ENCODE measurements at regions not wholly inside any gene's neighbourhood (a gene's known extent, or its start where the extent isn't known, plus 50 kb on each side); places are given as distances from the start of the nearest gene placed in this dataset.

DNA sequence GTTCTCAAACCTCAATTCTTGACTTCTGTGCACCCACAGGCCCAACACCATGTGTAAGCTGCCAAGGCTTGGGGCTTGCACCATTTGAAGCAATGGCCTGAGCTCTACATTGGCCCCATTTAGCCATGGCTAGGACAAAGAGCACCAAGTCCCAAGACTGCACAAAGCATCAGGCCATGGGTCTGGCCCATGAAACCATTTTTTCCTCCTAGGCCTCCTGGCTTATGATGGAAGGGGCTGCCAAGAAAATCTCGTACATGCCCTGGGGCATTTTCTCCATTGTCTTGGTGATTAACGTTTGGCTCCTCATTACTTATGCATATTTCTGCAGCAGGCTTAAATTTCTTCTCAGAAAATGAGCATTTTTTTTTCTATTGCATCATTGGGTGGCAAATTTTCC is 1128.7 kb upstream of the ADGRB3 start:
- Histone ChIP-seq H2AK5ac (ENCODE audit: low read depth, low read length) (no peak overlapping the region), H3K27me3 (replicated peaks in 1 of 4; ENCODE audit: control insufficient read depth in 3 of 4, extremely low read depth in 1 of 4, insufficient read depth in 3 of 4, low read length in 3 of 4) (no peaks in the 10 kb centered on the region), H3K9ac (replicated peaks in 1 of 4; ENCODE audit: extremely low read depth in 1 of 4, low read depth in 3 of 4, low read length in 3 of 4) (no peak overlapping the region), H4K20me1 (replicated peaks in 1 of 2; ENCODE audit: control insufficient read depth in 1 of 2, insufficient read depth in 2 of 2, low read length in 2 of 2) (no peaks in the 10 kb centered on the region), H3K4ac (replicated peaks; ENCODE audit: insufficient read length, low read depth, low read length) (no peak overlapping the region), H2BK120ac (replicated peaks; ENCODE audit: low read depth, low read length) (no peak overlapping the region), H3K79me1 (ENCODE audit: low read depth, low read length) (no peaks in the 10 kb centered on the region), H2BK5ac (ENCODE audit: low read depth, low read length) (no peak overlapping the region), H3K56ac (replicated peaks; ENCODE audit: insufficient read length, low read depth, low read length) (no peak overlapping the region), H2BK12ac (ENCODE audit: low read depth, low read length) (no peak overlapping the region), H3K4me2 (ENCODE audit: insufficient read depth in 1 of 2, low read depth in 2 of 2, low read length in 2 of 2) (no peak overlapping the region), H3K79me2 (ENCODE audit: control insufficient read depth in 1 of 2, insufficient read depth in 2 of 2, low read length in 2 of 2) (no peaks in the 10 kb centered on the region), H3K4me1 (replicated peaks in 1 of 4; ENCODE audit: control insufficient read depth in 3 of 4, insufficient read depth in 4 of 4, low read length in 3 of 4) (no peaks in the 10 kb centered on the region; a peak in 1 of 7 replicates), H2BK15ac (ENCODE audit: low read length) (no peak overlapping the region), H4K91ac (replicated peaks; ENCODE audit: insufficient read length, low read length) (no peak overlapping the region), H4K8ac (ENCODE audit: extremely low read depth, insufficient read depth, low read length) (no peak overlapping the region), H3K23me2 (ENCODE audit: low read depth, low read length) (no peaks in the 10 kb centered on the region), H3K4me3 (ENCODE audit: extremely low read depth in 1 of 4, insufficient read depth in 2 of 4, low read depth in 3 of 4, low read length in 4 of 4) (no peak overlapping the region), H3K18ac (ENCODE audit: extremely low read depth, low read length) (no peak overlapping the region), H2AFZ (ENCODE audit: low read length) (no peak overlapping the region), H4K5ac (ENCODE audit: insufficient read length, low read depth, low read length) (no peak overlapping the region), H3K27ac (ENCODE audit: low read depth, low read length) (no peak overlapping the region), H2BK20ac (ENCODE audit: low read length) (no peak overlapping the region), H3K9me3 (ENCODE audit: insufficient read depth in 2 of 2, low read depth in 1 of 2, low read length in 1 of 2) (peaks cover 9 to 11% of the 10 kb centered on the region in 2 experiments; a peak in 3 of 4 replicates), H3K36me3 (ENCODE audit: control insufficient read depth in 2 of 4, insufficient read depth in 4 of 4, low read length in 3 of 4) (no peaks in the 10 kb centered on the region; a peak in 1 of 8 replicates), H3K23ac (ENCODE audit: insufficient read length) (no peak overlapping the region), H3K14ac (ENCODE audit: insufficient read length) (no peak overlapping the region)
- CTCF ChIA-PET (ENCODE audit: partially characterized antibody) = no interaction called here
- WGBS, 2 experiments (ENCODE audit: extremely low coverage in 1 of 2, insufficient coverage in 1 of 2, insufficient read length in 1 of 2, insufficient replicate concordance in 2 of 2, low coverage in 1 of 2, low lambda C conversion rate in 2 of 2, missing lambda C conversion rate in 1 of 2) = 100% methylated on average over 2 of the region's 2 CpGs; no CpG with 5 or more reads in 1 of the 2 experiments
- FAIRE-seq (no peak), DNase-seq (ENCODE audit: low read depth in 1 of 2, low spot score in 2 of 2) (no peak)
- POLR2A ChIA-PET (ENCODE audit: partially characterized antibody) = no interaction called here
- TF ChIP-seq EZH2 (IDR thresholded peaks at IDR 0.05; ENCODE audit: low read depth, low read length, severe bottlenecking) = no peak
- no peak for TF ChIP-seq SAP30 (IDR thresholded peaks at IDR 0.05; ENCODE audit: insufficient read depth, insufficient replicate concordance, low read length)
- TF ChIP-seq SIX5 (IDR thresholded peaks at IDR 0.05; ENCODE audit: low read depth, low read length) = no peak
- no peak for TF ChIP-seq KDM5A (IDR thresholded peaks at IDR 0.05; ENCODE audit: low read length)
- TF ChIP-seq, protein P1, sequence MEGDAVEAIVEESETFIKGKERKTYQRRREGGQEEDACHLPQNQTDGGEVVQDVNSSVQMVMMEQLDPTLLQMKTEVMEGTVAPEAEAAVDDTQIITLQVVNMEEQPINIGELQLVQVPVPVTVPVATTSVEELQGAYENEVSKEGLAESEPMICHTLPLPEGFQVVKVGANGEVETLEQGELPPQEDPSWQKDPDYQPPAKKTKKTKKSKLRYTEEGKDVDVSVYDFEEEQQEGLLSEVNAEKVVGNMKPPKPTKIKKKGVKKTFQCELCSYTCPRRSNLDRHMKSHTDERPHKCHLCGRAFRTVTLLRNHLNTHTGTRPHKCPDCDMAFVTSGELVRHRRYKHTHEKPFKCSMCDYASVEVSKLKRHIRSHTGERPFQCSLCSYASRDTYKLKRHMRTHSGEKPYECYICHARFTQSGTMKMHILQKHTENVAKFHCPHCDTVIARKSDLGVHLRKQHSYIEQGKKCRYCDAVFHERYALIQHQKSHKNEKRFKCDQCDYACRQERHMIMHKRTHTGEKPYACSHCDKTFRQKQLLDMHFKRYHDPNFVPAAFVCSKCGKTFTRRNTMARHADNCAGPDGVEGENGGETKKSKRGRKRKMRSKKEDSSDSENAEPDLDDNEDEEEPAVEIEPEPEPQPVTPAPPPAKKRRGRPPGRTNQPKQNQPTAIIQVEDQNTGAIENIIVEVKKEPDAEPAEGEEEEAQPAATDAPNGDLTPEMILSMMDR (IDR thresholded peaks at IDR 0.05; ENCODE audit: control extremely low read depth in 1 of 3, insufficient read depth in 1 of 3, low read depth in 1 of 3, low read length in 3 of 3) = no peak

Measured in H1 (cell line).